NCI-H1105 (cell line): ENCODE measurements at regions not wholly inside any gene's neighbourhood (a gene's known extent, or its start where the extent isn't known, plus 50 kb on each side); places are given as distances from the start of the nearest gene placed in this dataset.

Experiments used
- DNase-seq: peaks from one replicate; lab custom pipeline; 2025; lab: John Stamatoyannopoulos, UW

GRCh38 chr2:18465979-18466378 lies 94.5 kb downstream of the RDH14 start:
- DNase-seq: no peak

GRCh38 chr2:18464913-18465312 lies 95.5 kb downstream of the RDH14 start:
- DNase-seq: no peak

GRCh38 chr2:18456026-18456425 lies 104.4 kb downstream of the RDH14 start:
- no peak for DNase-seq

GRCh38 chr2:18455236-18455862 lies 105.1 kb downstream of the RDH14 start:
- no peak for DNase-seq

GRCh38 chr2:18454692-18455235 lies 105.7 kb downstream of the RDH14 start:
- DNase-seq: no peak

- DNase-seq: no peak
These were observed 113.7 kb downstream of the RDH14 start for GRCh38 chr2:18446715-18447114.

- DNase-seq: no peak
These were observed 114.8 kb downstream of the RDH14 start for GRCh38 chr2:18445433-18446320.

GRCh38 chr2:18444806-18445205 lies 115.6 kb downstream of the RDH14 start:
- DNase-seq: no peak

GRCh38 chr2:18441583-18441982 lies 118.9 kb downstream of the RDH14 start:
- no peak for DNase-seq

- DNase-seq: no peak
These were observed 119.7 kb downstream of the RDH14 start for GRCh38 chr2:18440777-18441176.

- DNase-seq: no peak
These were observed 120.3 kb downstream of the RDH14 start for GRCh38 chr2:18440141-18440661.

- DNase-seq: no peak
These were observed 120.7 kb downstream of the RDH14 start for GRCh38 chr2:18439716-18440115.

- no peak for DNase-seq
These were observed 122.5 kb downstream of the RDH14 start for GRCh38 chr2:18437909-18438308.

- DNase-seq: no peak
These were observed 123.9 kb downstream of the RDH14 start for GRCh38 chr2:18436503-18437005.

- peak; percentile 6 for DNase-seq
These were observed 124.9 kb downstream of the RDH14 start for GRCh38 chr2:18435426-18436037.

- DNase-seq: no peak
These were observed 126.6 kb downstream of the RDH14 start for GRCh38 chr2:18433872-18434271.

- DNase-seq: no peak
These were observed 127.5 kb downstream of the RDH14 start for GRCh38 chr2:18432999-18433398.

GRCh38 chr2:18430996-18431748 lies 129.3 kb downstream of the RDH14 start:
- no peak for DNase-seq

GRCh38 chr2:18428516-18428915 lies 131.9 kb downstream of the RDH14 start:
- no peak for DNase-seq

- no peak for DNase-seq
These were observed 132.7 kb downstream of the RDH14 start for GRCh38 chr2:18427762-18428161.

GRCh38 chr2:18426174-18426573 lies 134.3 kb downstream of the RDH14 start:
- no peak for DNase-seq
